ENCODE measurements at regions not wholly inside any gene's neighbourhood (a gene's known extent, or its start where the extent isn't known, plus 50 kb on each side); places are given as distances from the start of the nearest gene placed in this dataset.

- TF ChIP-seq CTCF (IDR thresholded peaks at IDR 0.05; ENCODE audit: low read depth, low read length, missing control alignments) = no peak
- in situ Hi-C loops (cut with HindIII; ENCODE audit: low pct_ligation_motif_present, low sequenced_read_pairs) = no loop called here
Measured at GRCh38 chr12:60345442-60345841, 749.6 kb downstream of the SLC16A7 start.

GRCh38 chr12:60349232-60349978, 753.6 kb downstream of the SLC16A7 start:
- Histone ChIP-seq H3K27ac (no peak overlapping the region), H3K4me3 (ENCODE audit: low read depth, low read length) (no peak overlapping the region), H3K36me3 (replicated peaks) (no peaks in the 10 kb centered on the region), H3K27me3 (replicated peaks) (no peaks in the 10 kb centered on the region)
- no peak for DNase-seq
- in situ Hi-C loops (cut with HindIII; ENCODE audit: low pct_ligation_motif_present, low sequenced_read_pairs) = no loop called here
- TF ChIP-seq CTCF (IDR thresholded peaks at IDR 0.05; ENCODE audit: low read depth, low read length, missing control alignments) = no peak

More at GRCh38 chr12:60345442-60345841, 749.6 kb downstream of the SLC16A7 start:
- Histone ChIP-seq H3K27me3 (replicated peaks) (no peaks in the 10 kb centered on the region), H3K36me3 (replicated peaks) (no peaks in the 10 kb centered on the region), H3K4me3 (ENCODE audit: low read depth, low read length) (no peak overlapping the region), H3K27ac (no peak overlapping the region)
- no peak for DNase-seq

- DNase-seq = no peak
- no peak for TF ChIP-seq CTCF (IDR thresholded peaks at IDR 0.05; ENCODE audit: low read depth, low read length, missing control alignments)
- in situ Hi-C loops (cut with HindIII; ENCODE audit: low pct_ligation_motif_present, low sequenced_read_pairs) = no loop called here
- no peaks in the 10 kb centered on the region for H3K27me3 ChIP-seq (replicated peaks)
- no peak overlapping the region for H3K27ac ChIP-seq
- no peak overlapping the region for H3K4me3 ChIP-seq (ENCODE audit: low read depth, low read length)
- H3K36me3 ChIP-seq (replicated peaks) = no peaks in the 10 kb centered on the region
Measured at GRCh38 chr12:60387356-60387755, 791.5 kb downstream of the SLC16A7 start.

GRCh38 chr12:60391051-60391450, 795.2 kb downstream of the SLC16A7 start:
- TF ChIP-seq CTCF (IDR thresholded peaks at IDR 0.05; ENCODE audit: low read depth, low read length, missing control alignments) = no peak
- Histone ChIP-seq H3K4me3 (ENCODE audit: low read depth, low read length) (no peak overlapping the region), H3K36me3 (replicated peaks) (no peaks in the 10 kb centered on the region), H3K27ac (no peak overlapping the region), H3K27me3 (replicated peaks) (no peaks in the 10 kb centered on the region)
- DNase-seq = no peak
- in situ Hi-C loops (cut with HindIII; ENCODE audit: low pct_ligation_motif_present, low sequenced_read_pairs) = no loop called here

DNA sequence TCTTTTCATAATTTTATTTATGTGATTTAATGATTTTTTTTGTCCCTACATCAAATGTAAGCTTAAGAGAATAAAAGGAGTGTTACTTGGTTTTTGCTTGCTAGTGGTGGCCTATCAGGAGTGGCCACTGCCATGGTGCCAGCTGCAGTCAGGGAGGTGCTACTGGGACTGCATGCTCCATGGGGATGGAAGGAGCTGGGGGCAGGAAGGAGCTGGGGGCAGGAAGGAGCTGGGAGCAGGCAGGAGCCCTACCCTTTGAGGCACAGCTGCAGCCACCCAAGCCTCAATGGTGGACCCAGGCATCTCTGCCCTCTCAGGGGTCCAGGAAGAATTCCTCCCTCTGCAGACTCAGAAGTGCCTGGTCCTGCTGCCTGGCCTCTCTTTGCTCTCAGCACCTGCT, 796.0 kb downstream of the SLC16A7 start:
- Histone ChIP-seq H3K27me3 (replicated peaks) (no peaks in the 10 kb centered on the region), H3K36me3 (replicated peaks) (no peaks in the 10 kb centered on the region), H3K4me3 (ENCODE audit: low read depth, low read length) (no peak overlapping the region), H3K27ac (no peak overlapping the region)
- no peak for DNase-seq
- TF ChIP-seq CTCF (IDR thresholded peaks at IDR 0.05; ENCODE audit: low read depth, low read length, missing control alignments) = no peak
- in situ Hi-C loops (cut with HindIII; ENCODE audit: low pct_ligation_motif_present, low sequenced_read_pairs) = no loop called here

- Histone ChIP-seq H3K4me3 (ENCODE audit: low read depth, low read length) (no peak overlapping the region), H3K36me3 (replicated peaks) (no peaks in the 10 kb centered on the region), H3K27me3 (replicated peaks) (no peaks in the 10 kb centered on the region), H3K27ac (no peak overlapping the region)
- in situ Hi-C loops (cut with HindIII; ENCODE audit: low pct_ligation_motif_present, low sequenced_read_pairs) = no loop called here
- no peak for TF ChIP-seq CTCF (IDR thresholded peaks at IDR 0.05; ENCODE audit: low read depth, low read length, missing control alignments)
- no peak for DNase-seq
Measured at GRCh38 chr12:60393093-60393492, 797.3 kb downstream of the SLC16A7 start.

All from brain microvascular endothelial cell (primary cell).